Ectodermal cell (in vitro differentiated cells): ENCODE measurements at regions not wholly inside any gene's neighbourhood (a gene's known extent, or its start where the extent isn't known, plus 50 kb on each side); places are given as distances from the start of the nearest gene placed in this dataset.

Experiments
- H3K27ac ChIP-seq: 2 replicates; pipeline ENCODE4 v1.7.0; 2013; ENCODE audit warnings: mild to moderate bottlenecking, low read depth, low read length; ENCODE audit not compliant: insufficient read depth, poor library complexity, severe bottlenecking
- H3K27me3 ChIP-seq: 2 replicates; pipeline ENCODE4 v1.7.0; 2013; ENCODE audit warnings: mild to moderate bottlenecking, low read length; ENCODE audit not compliant: insufficient read depth, control insufficient read depth, poor library complexity, severe bottlenecking
- H3K36me3 ChIP-seq: one replicate; pipeline ENCODE4 v1.7.0; 2013; ENCODE audit warnings: low read length; ENCODE audit not compliant: control insufficient read depth, insufficient read depth
- H3K4me1 ChIP-seq: one replicate; pipeline ENCODE4 v1.7.0; 2013; ENCODE audit warnings: low read length; ENCODE audit not compliant: control insufficient read depth, insufficient read depth
- H3K4me3 ChIP-seq: 2 replicates; pipeline ENCODE4 v1.7.0; 2013; ENCODE audit warnings: low read depth, low read length, control low read depth; ENCODE audit not compliant: insufficient read depth
- H3K9me3 ChIP-seq: 2 replicates; pipeline ENCODE4 v1.7.0; 2013; ENCODE audit warnings: mild to moderate bottlenecking, low read length, moderate library complexity; ENCODE audit not compliant: control insufficient read depth
- WGBS, 2 experiments: methylation state at CpG; one replicate each; pipeline ENCODE4 v1.1.7; 2013; ENCODE audit warnings: missing lambda C conversion rate in 2 of 2; 5-methylcytosine and 5-hydroxymethylcytosine counted together

- Histone ChIP-seq H3K36me3 (no peaks in the 10 kb centered on the region), H3K9me3 (no peaks in the 10 kb centered on the region), H3K4me1 (no peaks in the 10 kb centered on the region), H3K27ac (no peak overlapping the region), H3K4me3 (no peak overlapping the region), H3K27me3 (no peaks in the 10 kb centered on the region)
- 93% methylated on average over 9 of the region's 9 CpGs for WGBS, 2 experiments
Measured at GRCh38 chr18:78151234-78151633, 828.4 kb upstream of the SALL3 start.

- WGBS, 2 experiments, result 92% methylated on average over 17 of the region's 17 CpGs
- no peaks in the 10 kb centered on the region for H3K9me3 ChIP-seq
Measured at GRCh38 chr18:78151948-78152725, 827.5 kb upstream of the SALL3 start.

GRCh38 chr18:78153362-78153761 is 826.3 kb upstream of the SALL3 start:
- Histone ChIP-seq H3K27me3 (no peaks in the 10 kb centered on the region), H3K27ac (no peak overlapping the region), H3K36me3 (no peaks in the 10 kb centered on the region), H3K9me3 (no peaks in the 10 kb centered on the region), H3K4me1 (no peaks in the 10 kb centered on the region), H3K4me3 (no peak overlapping the region)
- 95% methylated on average over 15 to 16 of the region's 16 CpGs for WGBS, 2 experiments

More at GRCh38 chr18:78151948-78152725, 827.5 kb upstream of the SALL3 start:
- Histone ChIP-seq H3K36me3 (no peaks in the 10 kb centered on the region), H3K4me3 (no peak overlapping the region), H3K27me3 (no peaks in the 10 kb centered on the region), H3K4me1 (no peaks in the 10 kb centered on the region), H3K27ac (no peak overlapping the region)

GRCh38 chr18:78154444-78154843 is 825.2 kb upstream of the SALL3 start:
- no peak overlapping the region for H3K4me3 ChIP-seq
- H3K27ac ChIP-seq, result no peak overlapping the region
- WGBS, 2 experiments, result 90 to 92% methylated on average over 9 of the region's 9 CpGs
- H3K4me1 ChIP-seq, result no peaks in the 10 kb centered on the region
- H3K27me3 ChIP-seq, result no peaks in the 10 kb centered on the region
- no peaks in the 10 kb centered on the region for H3K36me3 ChIP-seq
- H3K9me3 ChIP-seq, result no peaks in the 10 kb centered on the region

- H3K4me3 ChIP-seq, result no peak overlapping the region
- no peaks in the 10 kb centered on the region for H3K36me3 ChIP-seq
- no peak overlapping the region for H3K27ac ChIP-seq
- no peaks in the 10 kb centered on the region for H3K4me1 ChIP-seq
- no peaks in the 10 kb centered on the region for H3K27me3 ChIP-seq
- no peaks in the 10 kb centered on the region for H3K9me3 ChIP-seq
- WGBS, 2 experiments, result 75 to 82% methylated on average over 4 of the region's 4 CpGs
Measured at GRCh38 chr18:78154853-78155252, 824.8 kb upstream of the SALL3 start.

- 75 to 100% methylated on average over 1 of the region's 1 CpG for WGBS, 2 experiments
- H3K27ac ChIP-seq, result no peak overlapping the region
- no peaks in the 10 kb centered on the region for H3K9me3 ChIP-seq
Measured at GRCh38 chr18:78156466-78156865, 823.2 kb upstream of the SALL3 start.

GRCh38 chr18:78158943-78159342 is 820.7 kb upstream of the SALL3 start:
- Histone ChIP-seq H3K36me3 (no peaks in the 10 kb centered on the region), H3K9me3 (no peaks in the 10 kb centered on the region), H3K4me3 (no peak overlapping the region), H3K27ac (no peak overlapping the region), H3K27me3 (no peaks in the 10 kb centered on the region), H3K4me1 (no peaks in the 10 kb centered on the region)
- 90 to 91% methylated on average over 17 of the region's 17 CpGs for WGBS, 2 experiments

More at GRCh38 chr18:78156466-78156865, 823.2 kb upstream of the SALL3 start:
- H3K4me1 ChIP-seq, result no peaks in the 10 kb centered on the region
- no peaks in the 10 kb centered on the region for H3K36me3 ChIP-seq
- H3K27me3 ChIP-seq, result no peaks in the 10 kb centered on the region
- H3K4me3 ChIP-seq, result no peak overlapping the region

- Histone ChIP-seq H3K27ac (no peak overlapping the region), H3K36me3 (no peaks in the 10 kb centered on the region), H3K4me3 (no peak overlapping the region), H3K4me1 (no peaks in the 10 kb centered on the region), H3K27me3 (no peaks in the 10 kb centered on the region), H3K9me3 (no peaks in the 10 kb centered on the region)
- WGBS, 2 experiments, result 93 to 96% methylated on average over 8 of the region's 8 CpGs
Measured at GRCh38 chr18:78159397-78159796, 820.2 kb upstream of the SALL3 start.

- no peak overlapping the region for H3K27ac ChIP-seq
- no peak overlapping the region for H3K4me3 ChIP-seq
- no peaks in the 10 kb centered on the region for H3K36me3 ChIP-seq
- no peaks in the 10 kb centered on the region for H3K9me3 ChIP-seq
- WGBS, 2 experiments, result 93 to 96% methylated on average over 10 to 11 of the region's 11 CpGs
- H3K4me1 ChIP-seq, result no peaks in the 10 kb centered on the region
- H3K27me3 ChIP-seq, result no peaks in the 10 kb centered on the region
Measured at GRCh38 chr18:78160961-78161656, 818.5 kb upstream of the SALL3 start.

GRCh38 chr18:78165525-78165924 is 814.1 kb upstream of the SALL3 start:
- no peak overlapping the region for H3K4me3 ChIP-seq
- no peaks in the 10 kb centered on the region for H3K27me3 ChIP-seq
- no peaks in the 10 kb centered on the region for H3K4me1 ChIP-seq
- no peaks in the 10 kb centered on the region for H3K9me3 ChIP-seq
- 90 to 92% methylated on average over 7 of the region's 7 CpGs for WGBS, 2 experiments
- H3K27ac ChIP-seq, result no peak overlapping the region
- H3K36me3 ChIP-seq, result no peaks in the 10 kb centered on the region
